ENCODE measurements at regions not wholly inside any gene's neighbourhood (a gene's known extent, or its start where the extent isn't known, plus 50 kb on each side); places are given as distances from the start of the nearest gene placed in this dataset.

DNA sequence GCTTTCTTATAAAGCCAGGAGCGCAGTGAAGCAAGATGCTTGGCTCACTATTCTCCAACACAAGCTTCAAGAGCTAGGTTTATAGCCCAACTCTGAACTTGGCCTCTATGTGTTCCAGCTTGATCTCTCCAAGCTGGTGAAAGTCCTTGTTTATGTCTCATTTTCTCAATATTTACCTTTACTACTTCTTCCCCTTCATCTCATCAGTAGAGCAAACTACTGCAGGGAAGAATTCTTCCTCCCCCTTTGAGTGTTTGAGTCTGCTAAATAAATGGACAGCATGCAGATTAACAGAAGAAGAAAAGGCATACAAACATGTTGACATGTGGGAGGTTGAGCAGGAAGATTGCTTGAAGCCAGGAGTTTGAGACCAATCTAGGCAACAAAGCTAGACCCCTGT lies 460.7 kb downstream of the ZNF608 start:
- TF ChIP-seq, protein P1, sequence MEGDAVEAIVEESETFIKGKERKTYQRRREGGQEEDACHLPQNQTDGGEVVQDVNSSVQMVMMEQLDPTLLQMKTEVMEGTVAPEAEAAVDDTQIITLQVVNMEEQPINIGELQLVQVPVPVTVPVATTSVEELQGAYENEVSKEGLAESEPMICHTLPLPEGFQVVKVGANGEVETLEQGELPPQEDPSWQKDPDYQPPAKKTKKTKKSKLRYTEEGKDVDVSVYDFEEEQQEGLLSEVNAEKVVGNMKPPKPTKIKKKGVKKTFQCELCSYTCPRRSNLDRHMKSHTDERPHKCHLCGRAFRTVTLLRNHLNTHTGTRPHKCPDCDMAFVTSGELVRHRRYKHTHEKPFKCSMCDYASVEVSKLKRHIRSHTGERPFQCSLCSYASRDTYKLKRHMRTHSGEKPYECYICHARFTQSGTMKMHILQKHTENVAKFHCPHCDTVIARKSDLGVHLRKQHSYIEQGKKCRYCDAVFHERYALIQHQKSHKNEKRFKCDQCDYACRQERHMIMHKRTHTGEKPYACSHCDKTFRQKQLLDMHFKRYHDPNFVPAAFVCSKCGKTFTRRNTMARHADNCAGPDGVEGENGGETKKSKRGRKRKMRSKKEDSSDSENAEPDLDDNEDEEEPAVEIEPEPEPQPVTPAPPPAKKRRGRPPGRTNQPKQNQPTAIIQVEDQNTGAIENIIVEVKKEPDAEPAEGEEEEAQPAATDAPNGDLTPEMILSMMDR (IDR thresholded peaks at IDR 0.05; ENCODE audit: low read depth, low read length): no peak
- no peak overlapping the region for H3K4me3 ChIP-seq (ENCODE audit: low read depth, low read length)

DNA sequence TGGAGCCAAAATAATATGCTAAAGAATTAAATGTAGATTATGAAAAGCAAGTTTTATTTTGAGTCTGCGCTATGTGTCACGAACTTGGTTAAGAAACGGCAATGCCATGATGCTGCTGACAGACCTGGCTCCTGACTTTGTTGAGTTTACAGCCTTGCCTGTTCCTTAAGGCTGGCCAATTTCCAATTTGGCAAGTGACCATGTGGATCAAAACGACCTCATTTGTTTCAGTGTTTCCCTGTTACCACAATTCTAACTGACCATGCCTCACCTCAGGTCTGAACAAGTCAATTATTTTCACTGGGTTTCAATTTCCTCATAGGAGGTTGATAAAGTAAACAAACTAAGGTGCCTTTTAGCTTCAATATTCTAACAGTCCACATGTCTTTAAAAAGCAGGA lies 461.4 kb downstream of the ZNF608 start:
- H3K4me3 ChIP-seq (ENCODE audit: low read depth, low read length): no peak overlapping the region
- TF ChIP-seq, protein P1 (IDR thresholded peaks at IDR 0.05; ENCODE audit: low read depth, low read length): no peak

DNA sequence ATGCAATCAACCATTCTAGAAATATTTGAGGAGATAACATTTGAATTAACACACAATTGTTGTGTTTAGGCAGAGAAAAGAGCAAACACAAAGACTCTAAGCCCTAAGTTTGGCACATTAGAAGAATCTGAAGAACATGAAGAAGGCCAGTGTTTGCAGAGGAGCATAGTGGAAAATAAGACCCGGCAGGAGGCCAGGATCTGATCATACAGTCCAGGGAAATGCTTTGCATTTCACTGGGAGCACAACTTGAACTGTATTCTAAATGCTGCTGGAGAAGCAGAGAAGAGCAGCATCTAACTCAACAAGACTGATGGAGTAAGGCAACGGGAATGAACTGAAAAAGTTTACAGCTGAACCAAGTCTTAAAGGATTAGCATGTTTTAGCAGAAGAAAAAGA lies 463.4 kb downstream of the ZNF608 start:
- no peak overlapping the region for H3K4me3 ChIP-seq (ENCODE audit: low read depth, low read length)
- TF ChIP-seq, protein P1 (IDR thresholded peaks at IDR 0.05; ENCODE audit: low read depth, low read length): no peak

DNA sequence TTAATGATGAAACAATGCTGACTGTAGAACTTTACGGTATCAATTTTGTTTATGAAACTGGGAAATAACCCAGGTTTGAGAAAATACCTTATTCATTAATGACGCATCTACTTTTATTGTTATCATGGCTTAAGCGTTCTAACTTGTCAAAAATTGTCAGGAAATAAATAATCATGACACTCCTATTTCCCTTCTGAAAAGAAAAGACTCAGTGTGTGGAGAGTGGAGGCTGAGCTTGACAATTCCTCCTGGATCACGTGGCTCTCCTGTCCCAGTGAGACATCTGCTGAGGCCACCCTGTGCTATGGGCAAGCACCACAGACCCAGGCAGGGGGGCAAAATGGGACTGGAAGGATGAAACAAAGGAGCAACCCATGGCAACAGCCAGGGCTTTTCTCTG lies 466.4 kb downstream of the ZNF608 start:
- TF ChIP-seq, protein P1 (IDR thresholded peaks at IDR 0.05; ENCODE audit: low read depth, low read length): no peak
- no peak overlapping the region for H3K4me3 ChIP-seq (ENCODE audit: low read depth, low read length)

DNA sequence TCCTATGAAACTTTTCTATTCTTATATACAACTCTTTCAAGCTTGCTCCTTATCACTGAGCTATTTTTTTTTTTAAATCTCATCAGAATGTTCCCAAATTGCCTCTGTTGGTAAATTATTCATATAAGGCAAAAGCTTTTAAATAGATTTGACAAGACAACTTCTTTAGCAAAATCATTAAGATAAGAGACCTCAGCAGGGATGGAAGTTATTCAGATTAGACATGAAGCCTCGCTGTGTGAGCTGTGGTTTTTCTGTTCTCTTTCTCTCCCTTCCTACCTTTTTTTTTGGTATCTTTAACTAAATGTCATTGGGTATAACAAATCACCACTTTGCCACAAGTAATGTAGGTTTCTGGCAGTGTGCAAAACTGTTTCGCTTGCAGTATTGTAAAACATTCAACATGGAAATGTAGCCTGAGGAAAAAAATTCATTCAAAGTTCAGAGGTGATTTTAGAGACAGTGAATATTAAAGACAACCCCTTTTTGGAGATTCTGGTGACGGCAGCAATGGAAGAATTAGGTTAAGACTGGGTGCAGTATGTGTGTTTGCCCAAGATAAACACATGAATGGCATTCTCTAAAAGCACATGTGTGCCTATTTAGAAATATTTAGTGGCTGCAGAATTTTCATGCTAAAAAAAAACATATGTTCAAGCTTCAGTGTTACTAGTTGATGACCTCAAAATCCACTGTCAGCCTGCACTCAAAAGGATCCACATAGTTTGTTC lies 467.1 kb downstream of the ZNF608 start:
- TF ChIP-seq, protein P1 (IDR thresholded peaks at IDR 0.05; ENCODE audit: low read depth, low read length): no peak
- H3K4me3 ChIP-seq (ENCODE audit: low read depth, low read length): no peak overlapping the region

DNA sequence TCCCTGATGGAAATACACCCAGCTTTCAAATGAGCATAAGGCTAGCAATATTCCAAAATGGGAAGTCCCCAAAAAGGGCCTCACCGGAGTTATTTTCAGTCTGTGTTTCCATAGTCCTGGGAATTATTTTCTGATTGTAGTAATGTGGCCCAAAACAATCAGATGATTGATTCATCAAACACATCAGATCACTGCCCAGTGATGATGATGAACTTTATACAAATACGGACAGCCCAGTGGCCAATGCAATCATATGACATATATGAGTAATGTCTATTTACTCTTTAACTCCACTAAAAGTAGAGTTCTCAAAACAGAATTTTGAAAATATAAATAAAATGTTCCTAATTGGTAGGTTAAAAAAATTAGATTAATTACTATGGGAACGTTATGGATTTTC lies 467.8 kb downstream of the ZNF608 start:
- no peak overlapping the region for H3K4me3 ChIP-seq (ENCODE audit: low read depth, low read length)
- TF ChIP-seq, protein P1 (IDR thresholded peaks at IDR 0.05; ENCODE audit: low read depth, low read length): no peak

DNA sequence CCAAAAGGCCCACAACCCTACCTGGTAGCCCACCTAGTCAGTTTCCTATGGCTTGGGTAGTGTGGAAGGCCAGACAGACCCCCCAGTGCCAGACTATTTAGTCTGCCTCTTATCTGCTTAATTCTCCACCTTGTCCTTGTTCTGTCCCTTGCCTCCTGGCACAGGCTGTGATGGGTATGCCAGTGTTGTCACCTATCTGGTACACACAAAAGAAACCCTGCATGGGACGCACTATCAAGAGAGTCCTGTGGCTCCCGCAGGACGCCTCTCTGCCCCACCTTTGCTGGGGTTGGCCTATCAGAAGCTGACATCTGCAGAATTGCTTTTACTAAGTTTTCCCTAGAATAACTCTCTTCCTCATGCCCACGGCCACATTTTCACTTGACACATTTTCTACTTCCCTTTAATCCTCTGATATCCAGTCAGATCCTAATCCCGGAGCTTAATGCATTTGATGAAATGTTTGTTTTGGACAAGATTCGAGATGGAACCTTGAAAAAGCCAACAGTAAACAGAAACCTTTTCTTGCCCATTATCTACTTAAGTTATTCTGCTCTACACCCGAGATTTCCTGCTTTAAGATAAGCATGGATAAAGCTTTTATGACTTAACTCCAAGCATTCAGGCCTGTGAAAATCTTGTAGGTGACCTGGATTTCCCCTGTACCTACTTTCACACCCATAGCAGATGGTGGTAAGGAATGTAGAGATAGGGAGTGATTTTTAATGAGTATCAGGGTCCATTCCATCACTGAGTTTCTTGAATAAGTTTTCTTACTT lies 468.5 kb downstream of the ZNF608 start:
- TF ChIP-seq, protein P1 (IDR thresholded peaks at IDR 0.05; ENCODE audit: low read depth, low read length): no peak
- no peak overlapping the region for H3K4me3 ChIP-seq (ENCODE audit: low read depth, low read length)

All from WI38 (cell line).